ENCODE measurements at regions not wholly inside any gene's neighbourhood (a gene's known extent, or its start where the extent isn't known, plus 50 kb on each side); places are given as distances from the start of the nearest gene placed in this dataset.

DNA sequence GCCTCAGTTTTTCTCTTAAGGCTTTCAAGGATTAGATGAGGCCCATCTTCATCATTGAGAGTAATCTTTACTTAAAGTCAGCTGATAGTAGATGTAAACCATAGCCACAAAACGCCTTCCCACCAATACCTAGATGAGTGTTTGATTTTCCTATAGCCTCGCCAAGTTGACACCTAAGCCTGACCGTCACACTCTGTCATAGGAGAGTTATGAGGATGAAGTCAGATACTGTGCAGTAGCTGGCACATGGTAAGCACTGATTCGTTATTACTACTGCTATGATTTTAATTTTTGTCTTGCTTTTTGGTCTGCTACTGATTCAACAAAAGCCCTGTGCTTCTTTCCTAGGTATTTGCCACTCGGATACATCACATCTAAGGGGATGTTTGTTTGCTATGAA is 395.5 kb downstream of the RPS6KC1 start (continued):
- no peak for TF ChIP-seq RARB (CRISPR knock-in tag; IDR thresholded peaks at IDR 0.05)

DNA sequence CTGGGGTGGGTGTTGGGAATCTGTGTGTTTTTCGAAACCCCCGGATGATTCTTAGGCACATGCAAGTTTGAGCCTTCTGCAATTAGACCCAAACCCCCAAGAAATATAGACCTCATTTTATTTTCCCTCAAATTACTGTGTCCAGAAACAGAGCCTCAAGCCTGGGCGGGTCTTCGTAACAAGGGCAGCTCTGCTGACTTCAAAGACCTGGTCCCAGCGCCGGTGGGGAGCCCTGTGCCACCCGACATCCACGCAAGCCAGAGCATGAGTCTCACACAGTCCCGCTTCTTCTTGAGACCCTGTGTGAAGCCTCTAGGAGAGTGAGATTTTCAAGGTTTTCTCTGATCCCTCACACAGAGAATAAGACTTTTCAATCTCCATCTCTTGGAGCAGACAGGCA is 397.3 kb downstream of the RPS6KC1 start:
- no peak for TF ChIP-seq ZFP3 (CRISPR knock-in tag; IDR thresholded peaks at IDR 0.05)
- TF ChIP-seq ZC3H10 (CRISPR knock-in tag; IDR thresholded peaks at IDR 0.05): no peak
- no peak for TF ChIP-seq SNAI2 (CRISPR knock-in tag; IDR thresholded peaks at IDR 0.05)
- TF ChIP-seq CSDC2 (CRISPR knock-in tag; IDR thresholded peaks at IDR 0.05): no peak
- TF ChIP-seq GLIS3 (CRISPR knock-in tag; IDR thresholded peaks at IDR 0.05): no peak
- no peak for TF ChIP-seq ESRRG (CRISPR knock-in tag; IDR thresholded peaks at IDR 0.05)
- TF ChIP-seq, protein P1, sequence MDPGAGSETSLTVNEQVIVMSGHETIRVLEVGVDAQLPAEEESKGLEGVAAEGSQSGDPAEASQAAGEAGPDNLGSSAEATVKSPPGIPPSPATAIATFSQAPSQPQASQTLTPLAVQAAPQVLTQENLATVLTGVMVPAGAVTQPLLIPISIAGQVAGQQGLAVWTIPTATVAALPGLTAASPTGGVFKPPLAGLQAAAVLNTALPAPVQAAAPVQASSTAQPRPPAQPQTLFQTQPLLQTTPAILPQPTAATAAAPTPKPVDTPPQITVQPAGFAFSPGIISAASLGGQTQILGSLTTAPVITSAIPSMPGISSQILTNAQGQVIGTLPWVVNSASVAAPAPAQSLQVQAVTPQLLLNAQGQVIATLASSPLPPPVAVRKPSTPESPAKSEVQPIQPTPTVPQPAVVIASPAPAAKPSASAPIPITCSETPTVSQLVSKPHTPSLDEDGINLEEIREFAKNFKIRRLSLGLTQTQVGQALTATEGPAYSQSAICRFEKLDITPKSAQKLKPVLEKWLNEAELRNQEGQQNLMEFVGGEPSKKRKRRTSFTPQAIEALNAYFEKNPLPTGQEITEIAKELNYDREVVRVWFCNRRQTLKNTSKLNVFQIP (CRISPR knock-in tag; IDR thresholded peaks at IDR 0.05; ENCODE audit: borderline replicate concordance, low read depth): no peak
- ATAC-seq: no peak

DNA sequence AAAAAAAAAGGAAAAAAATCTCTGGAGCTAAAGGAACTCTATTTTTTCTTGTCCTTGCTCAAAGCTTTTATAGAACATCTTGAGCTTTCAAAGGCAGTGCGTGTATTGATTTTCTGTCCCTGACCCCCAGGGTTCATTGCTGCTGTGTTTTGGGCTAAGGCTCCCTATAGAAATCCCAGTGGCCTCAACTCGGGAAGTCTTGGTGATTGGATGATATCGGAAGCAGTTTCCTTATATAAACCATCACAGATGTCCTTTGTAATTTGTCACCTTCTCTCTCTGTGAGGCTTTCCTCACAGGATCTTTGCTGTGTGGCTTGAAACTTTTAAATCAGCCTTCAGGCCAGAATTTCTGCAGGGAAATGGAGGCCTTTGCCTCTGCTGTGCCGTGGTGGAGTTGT is 397.7 kb downstream of the RPS6KC1 start:
- ATAC-seq: no peak
- TF ChIP-seq RARB (CRISPR knock-in tag; IDR thresholded peaks at IDR 0.05): no peak

DNA sequence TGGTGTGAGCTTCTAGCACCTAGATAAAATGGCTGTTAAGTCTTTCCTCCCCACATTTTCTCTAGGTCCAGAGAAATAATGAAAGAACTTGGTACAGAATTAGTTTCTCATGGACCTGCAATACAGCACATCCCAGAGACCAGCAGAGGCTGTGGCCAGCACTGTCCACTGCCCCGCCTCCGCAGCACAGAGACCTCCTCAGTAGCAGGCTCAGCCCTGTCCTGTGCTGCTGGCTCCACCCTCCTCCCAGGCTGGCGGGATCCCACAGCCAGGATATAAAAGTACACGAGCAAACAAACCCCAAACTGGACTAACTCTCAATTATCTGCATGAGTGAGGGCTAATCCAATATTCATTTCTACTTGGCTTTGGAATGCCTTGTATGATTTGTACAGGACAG is 401.5 kb downstream of the RPS6KC1 start:
- TF ChIP-seq OSR1 (CRISPR knock-in tag; IDR thresholded peaks at IDR 0.05) (no peak), ESRRG (CRISPR knock-in tag; IDR thresholded peaks at IDR 0.05) (no peak), CSDC2 (CRISPR knock-in tag; IDR thresholded peaks at IDR 0.05) (no peak), ZNF70 (CRISPR knock-in tag; IDR thresholded peaks at IDR 0.05) (no peak), ZNF8 (CRISPR knock-in tag; IDR thresholded peaks at IDR 0.05) (no peak), PPARA (CRISPR knock-in tag; IDR thresholded peaks at IDR 0.05; ENCODE audit: borderline replicate concordance) (no peak), ZFP30 (CRISPR knock-in tag; IDR thresholded peaks at IDR 0.05) (no peak), ARNTL (CRISPR knock-in tag; IDR thresholded peaks at IDR 0.05; ENCODE audit: borderline replicate concordance, low read depth) (no peak), GLIS3 (CRISPR knock-in tag; IDR thresholded peaks at IDR 0.05) (no peak), SNAI2 (CRISPR knock-in tag; IDR thresholded peaks at IDR 0.05) (no peak), ZFP3 (CRISPR knock-in tag; IDR thresholded peaks at IDR 0.05) (no peak), BACH2 (CRISPR knock-in tag; IDR thresholded peaks at IDR 0.05; ENCODE audit: borderline replicate concordance) (no peak), RARB (CRISPR knock-in tag; IDR thresholded peaks at IDR 0.05) (no peak)
- TF ChIP-seq, protein P2, sequence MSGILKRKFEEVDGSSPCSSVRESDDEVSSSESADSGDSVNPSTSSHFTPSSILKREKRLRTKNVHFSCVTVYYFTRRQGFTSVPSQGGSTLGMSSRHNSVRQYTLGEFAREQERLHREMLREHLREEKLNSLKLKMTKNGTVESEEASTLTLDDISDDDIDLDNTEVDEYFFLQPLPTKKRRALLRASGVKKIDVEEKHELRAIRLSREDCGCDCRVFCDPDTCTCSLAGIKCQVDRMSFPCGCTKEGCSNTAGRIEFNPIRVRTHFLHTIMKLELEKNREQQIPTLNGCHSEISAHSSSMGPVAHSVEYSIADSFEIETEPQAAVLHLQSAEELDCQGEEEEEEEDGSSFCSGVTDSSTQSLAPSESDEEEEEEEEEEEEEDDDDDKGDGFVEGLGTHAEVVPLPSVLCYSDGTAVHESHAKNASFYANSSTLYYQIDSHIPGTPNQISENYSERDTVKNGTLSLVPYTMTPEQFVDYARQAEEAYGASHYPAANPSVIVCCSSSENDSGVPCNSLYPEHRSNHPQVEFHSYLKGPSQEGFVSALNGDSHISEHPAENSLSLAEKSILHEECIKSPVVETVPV (CRISPR knock-in tag; IDR thresholded peaks at IDR 0.05): no peak
- TF ChIP-seq, protein P1 (CRISPR knock-in tag; IDR thresholded peaks at IDR 0.05; ENCODE audit: borderline replicate concordance, low read depth): no peak
- TF ChIP-seq, protein P3, sequence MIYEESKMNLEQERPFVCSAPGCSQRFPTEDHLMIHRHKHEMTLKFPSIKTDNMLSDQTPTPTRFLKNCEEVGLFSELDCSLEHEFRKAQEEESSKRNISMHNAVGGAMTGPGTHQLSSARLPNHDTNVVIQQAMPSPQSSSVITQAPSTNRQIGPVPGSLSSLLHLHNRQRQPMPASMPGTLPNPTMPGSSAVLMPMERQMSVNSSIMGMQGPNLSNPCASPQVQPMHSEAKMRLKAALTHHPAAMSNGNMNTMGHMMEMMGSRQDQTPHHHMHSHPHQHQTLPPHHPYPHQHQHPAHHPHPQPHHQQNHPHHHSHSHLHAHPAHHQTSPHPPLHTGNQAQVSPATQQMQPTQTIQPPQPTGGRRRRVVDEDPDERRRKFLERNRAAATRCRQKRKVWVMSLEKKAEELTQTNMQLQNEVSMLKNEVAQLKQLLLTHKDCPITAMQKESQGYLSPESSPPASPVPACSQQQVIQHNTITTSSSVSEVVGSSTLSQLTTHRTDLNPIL (CRISPR knock-in tag; IDR thresholded peaks at IDR 0.05; ENCODE audit: low read depth): no peak
- TF ChIP-seq, protein P4, sequence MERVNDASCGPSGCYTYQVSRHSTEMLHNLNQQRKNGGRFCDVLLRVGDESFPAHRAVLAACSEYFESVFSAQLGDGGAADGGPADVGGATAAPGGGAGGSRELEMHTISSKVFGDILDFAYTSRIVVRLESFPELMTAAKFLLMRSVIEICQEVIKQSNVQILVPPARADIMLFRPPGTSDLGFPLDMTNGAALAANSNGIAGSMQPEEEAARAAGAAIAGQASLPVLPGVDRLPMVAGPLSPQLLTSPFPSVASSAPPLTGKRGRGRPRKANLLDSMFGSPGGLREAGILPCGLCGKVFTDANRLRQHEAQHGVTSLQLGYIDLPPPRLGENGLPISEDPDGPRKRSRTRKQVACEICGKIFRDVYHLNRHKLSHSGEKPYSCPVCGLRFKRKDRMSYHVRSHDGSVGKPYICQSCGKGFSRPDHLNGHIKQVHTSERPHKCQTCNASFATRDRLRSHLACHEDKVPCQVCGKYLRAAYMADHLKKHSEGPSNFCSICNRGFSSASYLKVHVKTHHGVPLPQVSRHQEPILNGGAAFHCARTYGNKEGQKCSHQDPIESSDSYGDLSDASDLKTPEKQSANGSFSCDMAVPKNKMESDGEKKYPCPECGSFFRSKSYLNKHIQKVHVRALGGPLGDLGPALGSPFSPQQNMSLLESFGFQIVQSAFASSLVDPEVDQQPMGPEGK (CRISPR knock-in tag; IDR thresholded peaks at IDR 0.05; ENCODE audit: borderline replicate concordance): no peak

DNA sequence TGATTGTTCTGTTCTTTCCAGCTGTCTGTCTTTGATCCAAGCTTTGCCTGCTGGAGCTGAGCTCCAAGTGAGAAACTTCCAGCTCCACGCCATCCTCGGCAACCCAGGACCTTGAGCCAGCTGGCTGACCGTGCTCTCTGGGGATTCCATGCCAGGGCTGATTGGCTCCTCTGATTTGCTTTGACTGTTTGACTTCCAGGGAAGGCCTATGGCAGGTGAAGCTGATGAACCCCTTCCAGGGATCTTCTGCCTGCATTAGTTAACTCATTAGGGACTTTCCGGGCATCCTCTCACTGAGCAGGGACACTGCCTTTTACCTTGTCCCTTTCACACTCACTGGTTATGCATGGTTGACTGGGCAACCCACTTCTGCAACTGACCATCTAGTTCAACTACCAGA is 406.1 kb downstream of the RPS6KC1 start:
- TF ChIP-seq, protein P4 (CRISPR knock-in tag; IDR thresholded peaks at IDR 0.05; ENCODE audit: borderline replicate concordance): no peak
- TF ChIP-seq ZFP3 (CRISPR knock-in tag; IDR thresholded peaks at IDR 0.05) (no peak), ZFP30 (CRISPR knock-in tag; IDR thresholded peaks at IDR 0.05) (no peak), SNAI2 (CRISPR knock-in tag; IDR thresholded peaks at IDR 0.05) (no peak), ARNTL (CRISPR knock-in tag; IDR thresholded peaks at IDR 0.05; ENCODE audit: borderline replicate concordance, low read depth) (no peak), TOX (CRISPR knock-in tag; IDR thresholded peaks at IDR 0.05; ENCODE audit: borderline replicate concordance) (no peak), ESRRG (CRISPR knock-in tag; IDR thresholded peaks at IDR 0.05) (no peak), GLIS3 (CRISPR knock-in tag; IDR thresholded peaks at IDR 0.05) (no peak), OSR1 (CRISPR knock-in tag; IDR thresholded peaks at IDR 0.05) (no peak)
- TF ChIP-seq, protein P2 (CRISPR knock-in tag; IDR thresholded peaks at IDR 0.05): no peak
- no peak for ATAC-seq

More for the DNA sequence above, 401.5 kb downstream of the RPS6KC1 start:
- ATAC-seq: no peak

Data from SK-N-SH treated with all-trans-retinoic acid at 6 μM for 48 hours (cell line).